ENCODE measurements at regions not wholly inside any gene's neighbourhood (a gene's known extent, or its start where the extent isn't known, plus 50 kb on each side); places are given as distances from the start of the nearest gene placed in this dataset.

DNA sequence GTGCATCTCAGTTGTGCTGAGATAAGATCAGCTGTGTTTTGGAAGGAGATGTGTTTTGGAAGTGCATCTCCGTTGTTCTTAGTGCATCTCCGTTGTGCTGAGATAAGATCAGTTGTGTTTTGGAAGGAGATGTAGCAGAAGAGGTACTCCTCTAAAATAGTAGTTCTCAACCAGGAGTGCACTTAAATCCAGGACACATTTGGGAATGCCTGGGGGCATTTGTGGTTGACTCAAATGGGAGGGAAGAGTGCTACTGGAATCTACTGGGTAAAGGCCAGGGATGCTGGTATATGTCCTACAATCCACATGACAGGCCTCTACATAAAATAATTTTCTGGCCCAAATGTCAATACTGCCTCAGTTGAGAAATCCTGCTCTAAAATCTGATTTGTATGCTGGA lies 70.8 kb upstream of the CHRDL1 start:
- DNase-seq (ENCODE audit: low spot score) (no peak), ATAC-seq (ENCODE audit: low FRiP score) (no peak)
- no peak for TF ChIP-seq CTCF (IDR thresholded peaks at IDR 0.05)

DNA sequence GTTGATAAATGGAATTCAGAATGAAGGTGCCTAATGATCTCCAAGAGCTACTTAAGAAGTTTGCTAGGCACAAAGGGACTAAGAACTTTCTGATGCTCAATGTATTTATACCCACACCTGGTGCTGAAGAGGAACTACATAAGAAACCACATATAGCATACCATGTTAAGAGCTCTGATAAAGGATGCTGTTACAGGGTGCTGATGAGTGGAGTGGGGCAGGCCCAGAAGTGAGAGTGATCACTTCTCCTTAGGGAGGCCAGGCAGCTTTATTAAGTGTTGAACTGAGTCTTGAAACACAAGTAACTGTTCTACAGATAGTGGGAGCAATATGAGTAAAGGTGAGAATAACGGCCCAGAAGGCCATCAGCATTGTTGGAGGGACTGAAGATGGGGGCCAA lies 68.3 kb upstream of the CHRDL1 start:
- DNase-seq (ENCODE audit: low spot score), result no peak

GRCh38 chrX:110858565-110858964 lies 62.9 kb upstream of the CHRDL1 start:
- no peak for DNase-seq (ENCODE audit: low spot score)
- ATAC-seq (ENCODE audit: low FRiP score), result no peak
- no peak for TF ChIP-seq CTCF (IDR thresholded peaks at IDR 0.05)

More for the DNA sequence above, 68.3 kb upstream of the CHRDL1 start:
- ATAC-seq (ENCODE audit: low FRiP score), result no peak
- no peak for TF ChIP-seq CTCF (IDR thresholded peaks at IDR 0.05)

- ATAC-seq (ENCODE audit: low FRiP score), result no peak
- no peak for TF ChIP-seq CTCF (IDR thresholded peaks at IDR 0.05)
- no peak for DNase-seq (ENCODE audit: low spot score)
Measured at GRCh38 chrX:110853610-110854009, 58.0 kb upstream of the CHRDL1 start.

GRCh38 chrX:110852180-110852579 lies 56.6 kb upstream of the CHRDL1 start:
- ATAC-seq (ENCODE audit: low FRiP score) (no peak), DNase-seq (ENCODE audit: low spot score) (no peak)
- TF ChIP-seq CTCF (IDR thresholded peaks at IDR 0.05), result no peak

GRCh38 chrX:110851780-110852179 lies 56.2 kb upstream of the CHRDL1 start:
- ATAC-seq (ENCODE audit: low FRiP score), result no peak
- TF ChIP-seq CTCF (IDR thresholded peaks at IDR 0.05), result no peak
- no peak for DNase-seq (ENCODE audit: low spot score)

- ATAC-seq (ENCODE audit: low FRiP score) (no peak), DNase-seq (ENCODE audit: low spot score) (no peak)
- TF ChIP-seq CTCF (IDR thresholded peaks at IDR 0.05), result no peak
Measured at GRCh38 chrX:110847334-110847733, 51.7 kb upstream of the CHRDL1 start.

Data from omental fat pad (tissue), 3 donors.